Keratinocyte (primary cell): ENCODE measurements at regions not wholly inside any gene's neighbourhood (a gene's known extent, or its start where the extent isn't known, plus 50 kb on each side); places are given as distances from the start of the nearest gene placed in this dataset.

Source experiments
- DNase-seq: peaks from one replicate; pipeline ENCODE4 v3.0.0-alpha.2; 2011; ENCODE audit warnings: low read depth, missing footprints, low spot score
- FAIRE-seq: peaks from 2 replicates; lab custom pipeline; 2011; peaks lifted over from hg19 to GRCh38; lab: Jason Lieb, UNC
- H2AFZ ChIP-seq: 2 replicates; pipeline ENCODE4 v1.6.0; 2012; ENCODE audit warnings: low read length, control low read depth, inconsistent platforms; ENCODE audit not compliant: control insufficient read depth
- H3K27ac ChIP-seq: 2 replicates; pipeline ENCODE4 v1.5.1; 2011; ENCODE audit warnings: low read length; ENCODE audit not compliant: control insufficient read depth, insufficient read depth
- H3K27me3 ChIP-seq: 3 replicates; pipeline ENCODE4 v1.6.0; 2011; ENCODE audit warnings: low read length; ENCODE audit not compliant: control insufficient read depth, insufficient read depth; ENCODE audit errors: extremely low read depth
- H3K36me3 ChIP-seq, 2 experiments: 2 replicates in 1 of 2; 3 replicates in 1 of 2; pipeline ENCODE4 v1.5.1; 2011; ENCODE audit warnings: low read length in 2 of 2, mild to moderate bottlenecking in 1 of 2; ENCODE audit not compliant: control insufficient read depth in 2 of 2, insufficient read depth in 2 of 2; ENCODE audit errors: extremely low read depth in 1 of 2
- H3K4me1 ChIP-seq: 3 replicates; pipeline ENCODE4 v1.5.1; 2011; ENCODE audit warnings: low read length; ENCODE audit not compliant: control insufficient read depth, insufficient read depth; ENCODE audit errors: extremely low read depth
- H3K4me2 ChIP-seq: 3 replicates; pipeline ENCODE4 v1.6.0; 2011; ENCODE audit warnings: low read depth, low read length; ENCODE audit not compliant: control insufficient read depth, insufficient read depth; ENCODE audit errors: extremely low read depth
- H3K4me3 ChIP-seq, 3 experiments: fragments of 200-600 bp in 1 of 3; sonication (generic) in 1 of 3; 2 replicates in 2 of 3; 3 replicates in 1 of 3; pipeline ENCODE4 v1.5.1; 2011 to 2016; ENCODE audit warnings: low read length in 3 of 3, mild to moderate bottlenecking in 3 of 3, control low read depth in 2 of 3, inconsistent platforms in 1 of 3, low read depth in 1 of 3, mixed read lengths in 1 of 3, mixed run types in 1 of 3, moderate library complexity in 1 of 3; ENCODE audit not compliant: control insufficient read depth in 2 of 3, insufficient read depth in 2 of 3; ENCODE audit errors: extremely low read depth in 1 of 3
- H3K79me2 ChIP-seq: 2 replicates; pipeline ENCODE4 v1.6.0; 2012; ENCODE audit warnings: low read length; ENCODE audit not compliant: control insufficient read depth, insufficient read depth
- H3K9ac ChIP-seq: 3 replicates; pipeline ENCODE4 v1.6.0; 2011; ENCODE audit warnings: low read length; ENCODE audit not compliant: control insufficient read depth, insufficient read depth; ENCODE audit errors: extremely low read depth
- H3K9me1 ChIP-seq: 3 replicates; pipeline ENCODE4 v1.6.0; 2011; ENCODE audit warnings: low read length; ENCODE audit not compliant: control insufficient read depth, insufficient read depth; ENCODE audit errors: extremely low read depth
- H3K9me3 ChIP-seq: 2 replicates; pipeline ENCODE4 v1.5.1; 2012; ENCODE audit warnings: low read depth, low read length; ENCODE audit not compliant: control insufficient read depth
- H4K20me1 ChIP-seq: 3 replicates; pipeline ENCODE4 v1.6.0; 2011; ENCODE audit warnings: low read length; ENCODE audit not compliant: control insufficient read depth, insufficient read depth; ENCODE audit errors: extremely low read depth
- CTCF ChIP-seq, 3 experiments: IDR thresholded peaks in 1 of 3; conservative IDR thresholded peaks in 1 of 3; optimal IDR thresholded peaks in 1 of 3; 2 replicates in 2 of 3; 3 replicates in 1 of 3; pipeline versions ENCODE3 to v1.5.1; 2011; ENCODE audit warnings: low read length in 3 of 3, mild to moderate bottlenecking in 3 of 3, moderate library complexity in 2 of 3, control low read depth in 1 of 3, inconsistent platforms in 1 of 3; ENCODE audit not compliant: insufficient read depth in 2 of 3; ENCODE audit errors: extremely low read depth in 1 of 3
- EZH2 ChIP-seq: IDR thresholded peaks from one replicate; pipeline ENCODE4 v1.6.1; 2012; ENCODE audit warnings: inconsistent platforms, mild to moderate bottlenecking, low read length, moderate library complexity
- dilution Hi-C: fragments of 300-500 bp; cut with MboI; formaldehyde crosslinking; loops from one replicate; pipeline ENCODE4 v1.7.0; 2020; ENCODE audit warnings: low sequenced_read_pairs; ENCODE audit not compliant: extremely low pct_ligation_motif_present

GRCh38 chr13:74045583-74045982 is 88.6 kb downstream of the KLF12 start:
- H3K9me1 ChIP-seq = no peaks in the 10 kb centered on the region
- no peak overlapping the region for H3K4me2 ChIP-seq
- H3K27me3 ChIP-seq = no peaks in the 10 kb centered on the region
- DNase-seq (no peak), FAIRE-seq (no peak)
- H4K20me1 ChIP-seq = no peaks in the 10 kb centered on the region
- H3K79me2 ChIP-seq = peaks cover 14% of the 10 kb centered on the region
- no peak overlapping the region for H3K27ac ChIP-seq
- H3K9ac ChIP-seq = no peak overlapping the region
- dilution Hi-C loops = no loop called here
- H3K4me1 ChIP-seq = peaks cover 9% of the 10 kb centered on the region
- H3K4me3 ChIP-seq = no peak overlapping the region
- TF ChIP-seq CTCF (optimal IDR thresholded peaks at IDR 0.05 in 1 of 3, IDR thresholded peaks at IDR 0.05 in 1 of 3, conservative IDR thresholded peaks at IDR 0.05 in 1 of 3; ENCODE audit: extremely low read depth in 1 of 3, insufficient read depth in 2 of 3, low read length in 3 of 3) (no peak), EZH2 (no peak)
- no peak overlapping the region for H2AFZ ChIP-seq
- no peaks in the 10 kb centered on the region for H3K36me3 ChIP-seq
- no peaks in the 10 kb centered on the region for H3K9me3 ChIP-seq

- H3K9me1 ChIP-seq = no peaks in the 10 kb centered on the region
- H3K36me3 ChIP-seq = no peaks in the 10 kb centered on the region
- DNase-seq (no peak), FAIRE-seq (peak; percentile 41)
- H3K79me2 ChIP-seq = peaks cover 15% of the 10 kb centered on the region
- H4K20me1 ChIP-seq = no peaks in the 10 kb centered on the region
- no peaks in the 10 kb centered on the region for H3K27me3 ChIP-seq
- H3K4me1 ChIP-seq = peaks cover 9% of the 10 kb centered on the region
- H2AFZ ChIP-seq = no peak overlapping the region
- dilution Hi-C loops = no loop called here
- no peak overlapping the region for H3K27ac ChIP-seq
- no peaks in the 10 kb centered on the region for H3K9me3 ChIP-seq
- TF ChIP-seq CTCF (optimal IDR thresholded peaks at IDR 0.05 in 1 of 3, IDR thresholded peaks at IDR 0.05 in 1 of 3, conservative IDR thresholded peaks at IDR 0.05 in 1 of 3; ENCODE audit: extremely low read depth in 1 of 3, insufficient read depth in 2 of 3, low read length in 3 of 3) (no peak), EZH2 (no peak)
- no peak overlapping the region for H3K4me2 ChIP-seq
- no peak overlapping the region for H3K9ac ChIP-seq
- no peak overlapping the region for H3K4me3 ChIP-seq
Measured at GRCh38 chr13:74043237-74043636, 91.0 kb downstream of the KLF12 start.
